Activated naive CD4-positive, alpha-beta T cell treated with anti-CD3 and anti-CD28 coated beads, Interleukin-2, amount 10 ng/mL, durations not matched to agents 7 days and 5 days (primary cell): ENCODE measurements at regions not wholly inside any gene's neighbourhood (a gene's known extent, or its start where the extent isn't known, plus 50 kb on each side); places are given as distances from the start of the nearest gene placed in this dataset.
"Not testable (repeated sequence)": the region's sequence is repeated elsewhere in the genome, so short reads cannot be mapped to it uniquely, and the experiment has no call there.

Source experiments
- CTCF ChIA-PET: fragments of 350-600 bp; sonication (Branson Sonifier 250); formaldehyde crosslinking; loops from one replicate; lab custom pipeline; 2021; ENCODE audit warnings: antibody characterized with exemption; lab: Charles Lee
- DNase-seq: peaks from one replicate; pipeline ENCODE4 v3.0.0-alpha.2; 2020
- H3K27ac Mint-ChIP-seq: one replicate; pipeline ENCODE4 v1.8.0; 2021; ENCODE audit warnings: mild to moderate bottlenecking, moderate library complexity, mixed read lengths
- H3K27me3 Mint-ChIP-seq: one replicate; pipeline ENCODE4 v1.8.0; 2021; ENCODE audit warnings: mild to moderate bottlenecking, mixed read lengths
- H3K36me3 Mint-ChIP-seq: one replicate; pipeline ENCODE4 v1.8.0; 2021; ENCODE audit warnings: mixed read lengths
- H3K4me1 Mint-ChIP-seq: one replicate; pipeline ENCODE4 v1.8.0; 2021; ENCODE audit warnings: mixed read lengths
- H3K4me3 Mint-ChIP-seq: one replicate; pipeline ENCODE4 v1.8.0; 2021; ENCODE audit warnings: mild to moderate bottlenecking, moderate library complexity, mixed read lengths
- H3K9me3 Mint-ChIP-seq: one replicate; pipeline ENCODE4 v1.8.0; 2021; ENCODE audit warnings: mixed read lengths

GRCh38 chr22:40094485-40094884 lies 83.2 kb upstream of the TNRC6B start:
- Mint-ChIP-seq H3K27me3 (no peaks in the 10 kb centered on the region), H3K27ac (peak overlapping the region; percentile 69), H3K4me3 (peak overlapping the region; percentile 37), H3K4me1 (peaks cover 54% of the 10 kb centered on the region), H3K9me3 (no peaks in the 10 kb centered on the region), H3K36me3 (peaks cover 3% of the 10 kb centered on the region)
- CTCF ChIA-PET: no interaction called here
- no peak for DNase-seq

- CTCF ChIA-PET: interaction anchor here (1.1 kb wide), 1 partner anchor 13 kb away, joined by 3 read pairs; no protein-coding TSS in a partner anchor
- not testable (repeated sequence) for DNase-seq, H3K36me3 Mint-ChIP-seq, H3K27me3 Mint-ChIP-seq, H3K9me3 Mint-ChIP-seq, H3K4me3 Mint-ChIP-seq, H3K27ac Mint-ChIP-seq
- H3K4me1 Mint-ChIP-seq: peaks cover 21% of the 10 kb centered on the region
These were observed 77.8 kb upstream of the TNRC6B start for GRCh38 chr22:40099887-40100286.

- H3K36me3 Mint-ChIP-seq: peaks cover 13% of the 10 kb centered on the region
- peaks cover 43% of the 10 kb centered on the region for H3K4me1 Mint-ChIP-seq
- no peak overlapping the region for H3K27ac Mint-ChIP-seq
- CTCF ChIA-PET: no interaction called here
- H3K4me3 Mint-ChIP-seq: no peak overlapping the region
- no peak for DNase-seq
- H3K9me3 Mint-ChIP-seq: no peaks in the 10 kb centered on the region
- H3K27me3 Mint-ChIP-seq: no peaks in the 10 kb centered on the region
These were observed 72.0 kb upstream of the TNRC6B start for GRCh38 chr22:40105755-40106154.

- H3K4me1 Mint-ChIP-seq: peaks cover 48% of the 10 kb centered on the region
- peaks cover 18% of the 10 kb centered on the region for H3K36me3 Mint-ChIP-seq
- H3K9me3 Mint-ChIP-seq: no peaks in the 10 kb centered on the region
- peak overlapping the region; percentile 67 for H3K4me3 Mint-ChIP-seq
- no peaks in the 10 kb centered on the region for H3K27me3 Mint-ChIP-seq
- DNase-seq: no peak
- H3K27ac Mint-ChIP-seq: peak overlapping the region; percentile 84
- CTCF ChIA-PET: interaction anchor here (0.7 to 1.0 kb wide), 2 partner anchors 74 to 285 kb away, joined by 3 read pairs; no protein-coding TSS in a partner anchor
These were observed 70.5 kb upstream of the TNRC6B start for GRCh38 chr22:40107244-40107643.

GRCh38 chr22:40107851-40108378 lies 69.8 kb upstream of the TNRC6B start:
- Mint-ChIP-seq H3K27ac (peak overlapping the region; percentile 84), H3K36me3 (peaks cover 18% of the 10 kb centered on the region), H3K4me1 (peaks cover 48% of the 10 kb centered on the region), H3K27me3 (no peaks in the 10 kb centered on the region), H3K9me3 (no peaks in the 10 kb centered on the region), H3K4me3 (peak overlapping the region; percentile 67)
- CTCF ChIA-PET: interaction anchor here (1.1 kb wide), 1 partner anchor 20 kb away, joined by 3 read pairs; no protein-coding TSS in a partner anchor
- DNase-seq: peak; percentile 30

- no peaks in the 10 kb centered on the region for H3K27me3 Mint-ChIP-seq
- H3K9me3 Mint-ChIP-seq: no peaks in the 10 kb centered on the region
- peak overlapping the region; percentile 84 for H3K27ac Mint-ChIP-seq
- CTCF ChIA-PET: interaction anchor here (1.1 kb wide), 1 partner anchor 20 kb away, joined by 3 read pairs; no protein-coding TSS in a partner anchor
- peaks cover 18% of the 10 kb centered on the region for H3K36me3 Mint-ChIP-seq
- peaks cover 48% of the 10 kb centered on the region for H3K4me1 Mint-ChIP-seq
- peak overlapping the region; percentile 67 for H3K4me3 Mint-ChIP-seq
- no peak for DNase-seq
These were observed 69.3 kb upstream of the TNRC6B start for GRCh38 chr22:40108396-40108795.

- H3K9me3 Mint-ChIP-seq, H3K4me3 Mint-ChIP-seq, H3K27me3 Mint-ChIP-seq, DNase-seq, CTCF ChIA-PET, H3K27ac Mint-ChIP-seq: not testable (repeated sequence)
- Mint-ChIP-seq H3K4me1 (peaks cover 48% of the 10 kb centered on the region), H3K36me3 (peaks cover 18% of the 10 kb centered on the region)
These were observed 68.8 kb upstream of the TNRC6B start for GRCh38 chr22:40108926-40109325.

GRCh38 chr22:40111451-40111850 lies 66.3 kb upstream of the TNRC6B start:
- Mint-ChIP-seq H3K36me3 (peaks cover 11% of the 10 kb centered on the region), H3K27me3 (no peaks in the 10 kb centered on the region), H3K9me3 (no peaks in the 10 kb centered on the region), H3K4me3 (no peak overlapping the region), H3K27ac (no peak overlapping the region), H3K4me1 (peaks cover 58% of the 10 kb centered on the region)
- CTCF ChIA-PET: interaction anchor here (1.3 kb wide), 1 partner anchor 236 kb away, joined by 3 read pairs; no protein-coding TSS in a partner anchor
- no peak for DNase-seq

- peaks cover 60% of the 10 kb centered on the region for H3K4me1 Mint-ChIP-seq
- H3K9me3 Mint-ChIP-seq: no peaks in the 10 kb centered on the region
- H3K36me3 Mint-ChIP-seq: peaks cover 9% of the 10 kb centered on the region
- no peaks in the 10 kb centered on the region for H3K27me3 Mint-ChIP-seq
- no peak overlapping the region for H3K4me3 Mint-ChIP-seq
- H3K27ac Mint-ChIP-seq: no peak overlapping the region
- CTCF ChIA-PET: interaction anchor here (0.9 to 1.3 kb wide), 2 partner anchors 13 to 235 kb away, joined by 3 read pairs; no protein-coding TSS in a partner anchor
- DNase-seq: no peak
These were observed 65.1 kb upstream of the TNRC6B start for GRCh38 chr22:40112595-40112994.

GRCh38 chr22:40113696-40114095 lies 64.0 kb upstream of the TNRC6B start:
- H3K36me3 Mint-ChIP-seq: peaks cover 13% of the 10 kb centered on the region
- H3K4me1 Mint-ChIP-seq: peaks cover 56% of the 10 kb centered on the region
- H3K27me3 Mint-ChIP-seq: no peaks in the 10 kb centered on the region
- no peak overlapping the region for H3K27ac Mint-ChIP-seq
- CTCF ChIA-PET: no interaction called here
- DNase-seq: no peak
- no peaks in the 10 kb centered on the region for H3K9me3 Mint-ChIP-seq
- H3K4me3 Mint-ChIP-seq: no peak overlapping the region

GRCh38 chr22:40114411-40114810 lies 63.3 kb upstream of the TNRC6B start:
- H3K27ac Mint-ChIP-seq: no peak overlapping the region
- H3K4me1 Mint-ChIP-seq: peaks cover 49% of the 10 kb centered on the region
- H3K9me3 Mint-ChIP-seq: no peaks in the 10 kb centered on the region
- peaks cover 12% of the 10 kb centered on the region for H3K36me3 Mint-ChIP-seq
- CTCF ChIA-PET: no interaction called here
- no peak overlapping the region for H3K4me3 Mint-ChIP-seq
- no peak for DNase-seq
- H3K27me3 Mint-ChIP-seq: no peaks in the 10 kb centered on the region

- peak overlapping the region; percentile 88 for H3K27ac Mint-ChIP-seq
These were observed 61.1 kb upstream of the TNRC6B start for GRCh38 chr22:40116496-40117200.

GRCh38 chr22:40118979-40119378 lies 58.7 kb upstream of the TNRC6B start:
- H3K9me3 Mint-ChIP-seq: no peaks in the 10 kb centered on the region
- CTCF ChIA-PET: no interaction called here
- no peak overlapping the region for H3K27ac Mint-ChIP-seq
- no peak overlapping the region for H3K4me3 Mint-ChIP-seq
- H3K4me1 Mint-ChIP-seq: peaks cover 56% of the 10 kb centered on the region
- no peak for DNase-seq
- H3K27me3 Mint-ChIP-seq: no peaks in the 10 kb centered on the region
- H3K36me3 Mint-ChIP-seq: peaks cover 28% of the 10 kb centered on the region

More at GRCh38 chr22:40116496-40117200, 61.1 kb upstream of the TNRC6B start:
- CTCF ChIA-PET: interaction anchor here (1.2 kb wide), 1 partner anchor 125 kb away, joined by 3 read pairs; no protein-coding TSS in a partner anchor
- Mint-ChIP-seq H3K36me3 (peaks cover 19% of the 10 kb centered on the region), H3K9me3 (no peaks in the 10 kb centered on the region), H3K27me3 (no peaks in the 10 kb centered on the region), H3K4me3 (peak overlapping the region; percentile 29), H3K4me1 (peaks cover 53% of the 10 kb centered on the region)
- peak; percentile 73 for DNase-seq

GRCh38 chr22:40120848-40121247 lies 56.9 kb upstream of the TNRC6B start:
- no peak for DNase-seq
- no peaks in the 10 kb centered on the region for H3K9me3 Mint-ChIP-seq
- CTCF ChIA-PET: no interaction called here

More at GRCh38 chr22:40120848-40121247, 56.9 kb upstream of the TNRC6B start:
- Mint-ChIP-seq H3K4me3 (no peak overlapping the region), H3K4me1 (peaks cover 43% of the 10 kb centered on the region), H3K27me3 (no peaks in the 10 kb centered on the region), H3K27ac (no peak overlapping the region), H3K36me3 (peaks cover 33% of the 10 kb centered on the region)
